ENCODE measurements at regions not wholly inside any gene's neighbourhood (a gene's known extent, or its start where the extent isn't known, plus 50 kb on each side); places are given as distances from the start of the nearest gene placed in this dataset.

- DNase-seq (ENCODE audit: low read depth), result no peak
Observed at GRCh38 chr4:132540797-132541196, 608.3 kb upstream of the PCDH10 start.

- no peak for DNase-seq (ENCODE audit: low read depth)
Observed at GRCh38 chr4:132542228-132542627, 606.9 kb upstream of the PCDH10 start.

GRCh38 chr4:132548463-132548862 lies 600.6 kb upstream of the PCDH10 start:
- no peak for DNase-seq (ENCODE audit: low read depth)

- DNase-seq (ENCODE audit: low read depth), result no peak
Observed at GRCh38 chr4:132556316-132556715, 592.8 kb upstream of the PCDH10 start.

- no peak for DNase-seq (ENCODE audit: low read depth)
Observed at GRCh38 chr4:132557660-132558059, 591.4 kb upstream of the PCDH10 start.

- no peak for DNase-seq (ENCODE audit: low read depth)
Observed at GRCh38 chr4:132564920-132565319, 584.2 kb upstream of the PCDH10 start.

- no peak for DNase-seq (ENCODE audit: low read depth)
Observed at GRCh38 chr4:132565542-132565941, 583.6 kb upstream of the PCDH10 start.

GRCh38 chr4:132572210-132572609 lies 576.9 kb upstream of the PCDH10 start:
- DNase-seq (ENCODE audit: low read depth), result no peak

GRCh38 chr4:132587626-132588025 lies 561.5 kb upstream of the PCDH10 start:
- DNase-seq (ENCODE audit: low read depth), result no peak

- DNase-seq (ENCODE audit: low read depth), result no peak
Observed at GRCh38 chr4:132592340-132592739, 556.8 kb upstream of the PCDH10 start.

- no peak for DNase-seq (ENCODE audit: low read depth)
Observed at GRCh38 chr4:132592850-132593249, 556.2 kb upstream of the PCDH10 start.

- DNase-seq (ENCODE audit: low read depth), result no peak
Observed at GRCh38 chr4:132593717-132594400, 555.2 kb upstream of the PCDH10 start.

GRCh38 chr4:132596186-132596585 lies 552.9 kb upstream of the PCDH10 start:
- no peak for DNase-seq (ENCODE audit: low read depth)

- no peak for DNase-seq (ENCODE audit: low read depth)
Observed at GRCh38 chr4:132605551-132605950, 543.5 kb upstream of the PCDH10 start.

- no peak for DNase-seq (ENCODE audit: low read depth)
Observed at GRCh38 chr4:132614682-132615081, 534.4 kb upstream of the PCDH10 start.

- DNase-seq (ENCODE audit: low read depth), result no peak
Observed at GRCh38 chr4:132619968-132620367, 529.1 kb upstream of the PCDH10 start.

GRCh38 chr4:132642016-132642817 lies 506.9 kb upstream of the PCDH10 start:
- peak; percentile 2 for DNase-seq (ENCODE audit: low read depth)

- DNase-seq (ENCODE audit: low read depth), result no peak
Observed at GRCh38 chr4:132646186-132646585, 502.9 kb upstream of the PCDH10 start.

- no peak for DNase-seq (ENCODE audit: low read depth)
Observed at GRCh38 chr4:132651196-132651595, 497.9 kb upstream of the PCDH10 start.

GRCh38 chr4:132660181-132660580 lies 488.9 kb upstream of the PCDH10 start:
- no peak for DNase-seq (ENCODE audit: low read depth)

GRCh38 chr4:132662456-132662855 lies 486.6 kb upstream of the PCDH10 start:
- DNase-seq (ENCODE audit: low read depth), result no peak

GRCh38 chr4:132669786-132670185 lies 479.3 kb upstream of the PCDH10 start:
- DNase-seq (ENCODE audit: low read depth), result no peak

- no peak for DNase-seq (ENCODE audit: low read depth)
Observed at GRCh38 chr4:132670557-132670956, 478.5 kb upstream of the PCDH10 start.

GRCh38 chr4:132683957-132684356 lies 465.1 kb upstream of the PCDH10 start:
- DNase-seq (ENCODE audit: low read depth), result no peak

All from stromal cell of bone marrow (primary cell).